ENCODE measurements at regions not wholly inside any gene's neighbourhood (a gene's known extent, or its start where the extent isn't known, plus 50 kb on each side); places are given as distances from the start of the nearest gene placed in this dataset.

GRCh38 chr10:64148607-64149006 lies 627.4 kb downstream of the REEP3 start:
- Histone ChIP-seq H3K9me2 (ENCODE audit: low read depth, low read length) (no peaks in the 10 kb centered on the region), H3K27me3 (ENCODE audit: insufficient read depth, low read length) (no peaks in the 10 kb centered on the region), H3K4me3 (ENCODE audit: low read depth, low read length, poor library complexity, severe bottlenecking) (no peak overlapping the region), H2AFZ (ENCODE audit: low read length) (no peak overlapping the region), H3K79me2 (ENCODE audit: insufficient read depth, low read length) (no peaks in the 10 kb centered on the region), H3K4me1 (ENCODE audit: insufficient read depth, low read length, severe bottlenecking) (no peaks in the 10 kb centered on the region), H3K9me3 (ENCODE audit: low read length) (no peaks in the 10 kb centered on the region), H3K4me2 (ENCODE audit: low read length) (no peak overlapping the region), H3F3A (ENCODE audit: insufficient read depth, low read length) (no peaks in the 10 kb centered on the region), H3K27ac (ENCODE audit: low read depth, low read length, poor library complexity, severe bottlenecking) (no peak overlapping the region), H3K36me3 (ENCODE audit: insufficient read depth, low read length) (no peaks in the 10 kb centered on the region), H4K20me1 (ENCODE audit: insufficient read depth, low read length) (no peaks in the 10 kb centered on the region), H3K9ac (ENCODE audit: low read length) (no peak overlapping the region)
- TF ChIP-seq EZH2 (IDR thresholded peaks at IDR 0.05; ENCODE audit: borderline replicate concordance, low read length) (no peak), CTCF (IDR thresholded peaks at IDR 0.05; ENCODE audit: low read length) (no peak)

- Histone ChIP-seq H3K9me2 (ENCODE audit: low read depth, low read length) (no peaks in the 10 kb centered on the region), H3F3A (ENCODE audit: insufficient read depth, low read length) (no peaks in the 10 kb centered on the region), H3K4me1 (ENCODE audit: insufficient read depth, low read length, severe bottlenecking) (no peaks in the 10 kb centered on the region), H3K27me3 (ENCODE audit: insufficient read depth, low read length) (no peaks in the 10 kb centered on the region), H3K27ac (ENCODE audit: low read depth, low read length, poor library complexity, severe bottlenecking) (no peak overlapping the region), H3K36me3 (ENCODE audit: insufficient read depth, low read length) (no peaks in the 10 kb centered on the region), H3K9ac (ENCODE audit: low read length) (no peak overlapping the region), H2AFZ (ENCODE audit: low read length) (no peak overlapping the region), H3K79me2 (ENCODE audit: insufficient read depth, low read length) (no peaks in the 10 kb centered on the region), H4K20me1 (ENCODE audit: insufficient read depth, low read length) (no peaks in the 10 kb centered on the region), H3K4me2 (ENCODE audit: low read length) (no peak overlapping the region), H3K4me3 (ENCODE audit: low read depth, low read length, poor library complexity, severe bottlenecking) (no peak overlapping the region), H3K9me3 (ENCODE audit: low read length) (no peaks in the 10 kb centered on the region)
- TF ChIP-seq CTCF (IDR thresholded peaks at IDR 0.05; ENCODE audit: low read length), result no peak
- TF ChIP-seq EZH2 (IDR thresholded peaks at IDR 0.05; ENCODE audit: borderline replicate concordance, low read length), result no peak
Measured at GRCh38 chr10:64156166-64156565, 635.0 kb downstream of the REEP3 start.

GRCh38 chr10:64158551-64158950 lies 637.4 kb downstream of the REEP3 start:
- Histone ChIP-seq H2AFZ (ENCODE audit: low read length) (no peak overlapping the region), H3K27me3 (ENCODE audit: insufficient read depth, low read length) (no peaks in the 10 kb centered on the region), H3K36me3 (ENCODE audit: insufficient read depth, low read length) (no peaks in the 10 kb centered on the region), H3K4me2 (ENCODE audit: low read length) (no peak overlapping the region), H3F3A (ENCODE audit: insufficient read depth, low read length) (no peaks in the 10 kb centered on the region), H3K4me3 (ENCODE audit: low read depth, low read length, poor library complexity, severe bottlenecking) (no peak overlapping the region), H3K27ac (ENCODE audit: low read depth, low read length, poor library complexity, severe bottlenecking) (no peak overlapping the region), H3K9me2 (ENCODE audit: low read depth, low read length) (no peaks in the 10 kb centered on the region), H4K20me1 (ENCODE audit: insufficient read depth, low read length) (no peaks in the 10 kb centered on the region), H3K4me1 (ENCODE audit: insufficient read depth, low read length, severe bottlenecking) (no peaks in the 10 kb centered on the region), H3K9me3 (ENCODE audit: low read length) (no peaks in the 10 kb centered on the region), H3K79me2 (ENCODE audit: insufficient read depth, low read length) (no peaks in the 10 kb centered on the region), H3K9ac (ENCODE audit: low read length) (no peak overlapping the region)
- TF ChIP-seq EZH2 (IDR thresholded peaks at IDR 0.05; ENCODE audit: borderline replicate concordance, low read length) (no peak), CTCF (IDR thresholded peaks at IDR 0.05; ENCODE audit: low read length) (no peak)
